HG03558 (cell line): ENCODE measurements at regions not wholly inside any gene's neighbourhood (a gene's known extent, or its start where the extent isn't known, plus 50 kb on each side); places are given as distances from the start of the nearest gene placed in this dataset.
"Not testable (repeated sequence)": the region's sequence is repeated elsewhere in the genome, so short reads cannot be mapped to it uniquely, and the experiment has no call there.

Experiments
- ATAC-seq: cut with Tn5 transposase; IDR thresholded peaks from one replicate; pipeline ENCODE4 v1.9.1; 2021; ENCODE audit warnings: moderate number of reproducible peaks; ENCODE audit not compliant: unreplicated experiment; ENCODE audit errors: extremely low read depth

GRCh38 chr11:37972691-37973090 lies 1374.7 kb upstream of the RAG2 start:
- no peak for ATAC-seq

DNA sequence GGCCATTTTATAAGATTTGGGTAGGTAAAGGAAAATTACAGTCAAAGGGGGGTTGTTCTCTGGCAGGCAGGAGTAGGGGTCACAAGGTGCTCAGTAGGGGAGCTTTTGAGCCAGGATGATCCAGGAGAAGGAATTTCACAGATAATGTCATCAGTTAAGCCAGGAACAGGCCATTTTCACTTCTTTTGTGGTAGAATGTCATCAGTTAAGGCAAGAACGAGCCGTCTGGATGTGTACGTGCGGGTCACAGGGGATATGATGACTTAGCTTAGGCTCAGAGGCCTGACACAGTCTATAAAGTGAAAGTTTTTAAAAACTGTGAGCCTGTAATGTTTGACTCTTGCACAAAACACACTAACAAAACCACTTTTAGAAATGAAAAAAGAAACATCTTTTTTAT lies 1371.3 kb upstream of the RAG2 start:
- not testable (repeated sequence) for ATAC-seq

- no peak for ATAC-seq
These were observed 1370.1 kb upstream of the RAG2 start for GRCh38 chr11:37968148-37968547.

DNA sequence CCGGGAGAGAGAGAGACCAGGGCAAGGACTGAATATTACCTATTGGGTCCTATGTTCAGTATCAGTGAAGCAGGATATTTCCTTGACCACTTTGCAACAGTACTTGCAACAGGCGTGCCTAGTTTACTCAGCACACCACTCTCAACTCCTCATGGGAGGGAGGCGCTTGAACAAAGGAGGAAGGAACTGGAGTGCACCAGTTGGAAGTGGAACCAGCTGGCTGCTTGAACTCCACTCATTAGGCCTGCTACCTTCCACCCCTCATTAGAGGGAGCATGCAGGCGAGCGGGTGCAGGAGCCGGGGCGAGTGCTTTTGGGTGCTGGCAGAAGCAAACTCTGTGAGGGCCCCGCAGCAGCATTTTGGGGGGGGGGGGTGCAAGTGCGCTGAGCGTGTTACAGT lies 1369.6 kb upstream of the RAG2 start:
- no peak for ATAC-seq

DNA sequence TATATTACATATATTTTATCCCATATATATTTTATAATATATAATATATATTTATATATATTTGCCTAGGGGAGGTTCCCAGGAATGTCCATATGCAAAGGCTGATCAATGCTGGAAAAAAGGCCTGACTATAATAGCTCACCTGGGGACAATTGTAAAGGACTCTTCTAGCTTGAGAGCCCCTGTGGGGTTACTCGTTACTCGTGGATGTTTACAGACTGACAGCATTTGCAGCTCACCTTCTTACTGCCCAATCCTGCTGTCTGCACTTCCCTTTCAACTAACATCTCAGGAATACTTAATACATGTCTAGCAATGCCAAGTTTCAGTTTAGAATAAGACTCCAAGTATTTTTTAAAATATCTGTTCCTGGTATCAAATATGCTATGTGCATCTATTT lies 1365.4 kb upstream of the RAG2 start:
- no peak for ATAC-seq

GRCh38 chr11:37957717-37958116 lies 1359.7 kb upstream of the RAG2 start:
- ATAC-seq: no peak

DNA sequence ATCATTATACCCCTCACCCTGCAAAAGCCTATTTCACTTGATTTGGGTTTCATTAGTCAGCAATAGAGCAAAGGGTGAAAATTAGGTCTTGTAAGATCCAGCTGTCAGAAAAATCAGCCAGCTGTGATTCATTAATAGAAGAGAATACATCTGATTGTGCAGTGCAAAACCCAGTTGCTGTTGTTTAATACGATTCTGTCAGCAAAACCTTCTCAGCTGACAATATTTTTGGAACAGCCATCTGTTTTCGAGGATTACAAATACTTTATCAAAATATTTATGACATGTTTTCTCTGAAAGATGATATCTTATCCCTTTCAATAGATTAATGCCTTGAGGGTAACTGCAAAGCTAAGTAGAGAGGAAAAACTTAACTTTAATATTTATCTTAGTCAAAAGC lies 1354.0 kb upstream of the RAG2 start:
- ATAC-seq: no peak

DNA sequence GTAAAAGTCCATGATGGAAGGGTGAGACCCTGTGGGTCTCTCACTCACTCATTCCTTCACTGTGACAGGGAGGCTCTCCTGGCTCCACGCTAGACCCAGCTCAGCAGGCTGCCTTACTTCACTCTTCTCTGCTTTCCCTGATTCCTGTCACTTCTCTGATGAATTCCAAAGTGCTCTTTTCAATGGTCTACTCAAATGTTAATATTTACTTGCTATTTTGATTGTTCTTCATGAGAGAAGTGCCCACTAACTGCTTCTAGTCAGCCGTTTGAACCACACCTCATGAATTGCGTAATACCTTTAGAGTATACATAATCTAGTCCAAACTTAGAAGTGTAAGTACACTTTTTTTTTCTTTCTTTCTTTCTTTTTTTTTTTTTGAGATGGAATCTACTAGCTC lies 1350.2 kb upstream of the RAG2 start:
- ATAC-seq: no peak

DNA sequence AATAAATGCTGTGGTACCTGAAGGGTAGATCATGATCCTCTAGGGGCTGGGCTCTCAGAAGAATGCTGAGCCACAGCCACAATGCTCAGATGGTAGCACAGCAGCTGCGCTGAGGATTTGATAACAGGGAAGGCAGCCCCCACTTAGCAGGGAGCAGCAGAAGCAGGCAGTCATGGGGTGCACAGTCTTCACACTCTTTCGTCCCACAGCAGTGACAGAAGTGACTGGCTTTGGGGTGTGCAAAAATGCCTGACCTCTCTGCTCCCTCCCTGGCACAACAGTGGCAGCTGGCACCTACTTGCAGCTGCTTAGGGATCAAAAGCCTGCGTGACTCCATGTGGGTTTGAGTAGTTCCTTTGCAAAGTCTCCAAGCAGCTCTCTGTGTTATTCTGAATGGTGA lies 1349.8 kb upstream of the RAG2 start:
- ATAC-seq: no peak

DNA sequence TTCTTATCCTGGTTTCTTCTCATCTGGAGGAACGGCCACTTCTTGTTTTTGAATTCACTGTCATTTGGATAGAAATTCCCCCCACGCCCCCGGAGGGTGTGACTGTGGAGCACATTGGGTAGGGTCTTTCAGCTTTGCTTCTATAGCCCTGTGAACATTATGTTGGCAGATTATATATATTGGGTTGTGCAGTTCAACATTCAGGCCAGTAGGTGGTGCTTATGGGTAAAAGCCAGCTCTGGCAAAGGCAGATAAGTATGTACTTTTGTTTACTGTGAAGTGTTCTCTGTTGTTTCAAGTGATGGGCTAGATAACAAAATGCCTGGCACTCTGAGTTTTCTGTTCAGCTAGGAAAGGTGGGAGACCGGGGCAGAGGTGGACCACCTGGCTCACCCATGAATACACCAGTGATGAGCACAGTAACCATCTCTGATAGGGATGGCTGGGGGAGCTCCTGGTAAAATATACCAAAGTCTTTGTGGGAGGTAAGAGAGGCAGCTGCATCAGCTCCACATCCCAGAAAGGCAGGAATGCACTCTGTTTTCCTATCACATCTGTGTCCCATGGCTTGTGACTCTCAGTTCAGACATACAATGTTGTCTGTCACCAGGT lies 1348.2 kb upstream of the RAG2 start:
- ATAC-seq: no peak

DNA sequence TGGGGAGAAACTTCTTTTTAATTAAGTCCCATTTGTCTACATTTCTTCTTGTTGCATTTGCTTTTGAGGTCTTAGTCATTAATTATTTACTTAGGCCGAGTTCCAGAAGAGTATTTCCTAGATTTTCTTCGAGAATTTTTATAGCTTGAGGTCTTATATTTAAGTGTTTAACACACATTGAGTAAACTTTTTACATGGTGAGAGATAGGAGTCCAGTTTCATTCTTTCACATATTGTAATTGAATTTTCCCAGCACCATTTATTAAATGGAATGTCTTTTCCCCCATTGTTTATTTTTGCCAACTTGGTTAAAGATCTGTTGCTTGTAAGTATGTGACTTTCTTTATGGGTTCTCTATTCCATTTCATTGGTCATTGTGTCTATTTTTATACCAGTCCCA lies 1344.0 kb upstream of the RAG2 start:
- no peak for ATAC-seq

DNA sequence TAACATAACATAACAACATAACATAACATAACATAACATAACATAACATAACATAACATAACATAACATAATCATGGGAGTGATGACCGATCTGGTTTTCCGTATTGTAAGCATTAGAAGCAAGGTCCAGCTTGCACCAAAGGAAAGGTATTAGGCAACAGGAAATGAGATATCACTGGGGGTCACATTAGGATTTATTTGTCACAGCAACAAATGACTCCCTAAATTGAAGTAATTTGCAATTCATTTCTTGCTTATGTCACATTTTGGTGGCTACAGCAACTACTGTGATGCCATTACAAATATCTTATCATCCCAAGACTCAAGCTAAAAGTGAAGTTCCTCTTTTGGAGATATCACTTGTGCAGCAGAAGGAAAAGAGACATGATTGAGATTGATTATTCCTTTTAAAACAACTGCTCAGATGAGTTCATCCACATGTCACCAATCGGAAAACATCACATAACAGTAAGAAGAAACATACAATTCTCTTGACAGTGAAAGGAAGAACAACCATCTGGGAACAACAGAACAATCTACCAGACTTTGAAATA lies 1331.1 kb upstream of the RAG2 start:
- ATAC-seq: no peak

DNA sequence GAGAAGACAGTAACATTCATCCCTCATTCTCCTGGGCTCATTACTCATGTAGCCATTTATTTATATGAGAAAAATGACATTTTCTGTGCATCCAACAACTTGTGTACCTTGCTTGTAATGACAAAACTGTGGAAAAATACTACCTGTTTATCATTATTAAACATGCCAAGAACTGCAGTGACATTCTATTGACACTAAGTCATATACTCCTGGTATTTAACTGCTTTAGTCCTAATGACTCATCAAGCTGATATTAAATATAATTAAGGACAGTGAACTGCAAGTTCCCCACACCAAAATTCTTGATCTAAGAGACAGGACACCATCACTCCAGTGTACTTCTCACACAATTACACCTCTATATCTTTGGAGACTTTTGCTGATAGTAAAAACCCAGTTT lies 1328.7 kb upstream of the RAG2 start:
- no peak for ATAC-seq

- ATAC-seq: no peak
These were observed 1318.3 kb upstream of the RAG2 start for GRCh38 chr11:37916331-37916730.

DNA sequence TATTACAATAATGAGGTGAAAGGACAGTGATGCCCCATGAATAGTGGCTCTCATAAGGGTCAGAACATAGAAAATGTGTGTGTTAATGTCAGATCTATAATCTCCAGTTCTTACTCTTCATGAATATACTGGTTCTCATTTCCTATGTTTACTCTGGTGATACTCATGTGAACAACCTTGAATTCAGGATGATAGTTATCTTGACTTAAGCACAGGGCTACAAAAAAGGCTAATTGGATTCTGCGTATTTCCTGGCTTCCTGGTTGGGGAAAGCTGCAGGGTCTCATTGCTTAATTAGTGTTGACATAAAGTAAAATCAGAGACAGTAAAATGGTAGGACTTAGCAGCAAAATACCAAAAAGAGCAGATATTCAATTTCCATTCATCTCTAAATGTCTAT lies 1316.8 kb upstream of the RAG2 start:
- ATAC-seq: no peak

GRCh38 chr11:37908219-37908548 lies 1310.1 kb upstream of the RAG2 start:
- ATAC-seq: no peak

GRCh38 chr11:37907436-37908218 lies 1309.6 kb upstream of the RAG2 start:
- ATAC-seq: no peak

- no peak for ATAC-seq
These were observed 1307.8 kb upstream of the RAG2 start for GRCh38 chr11:37905707-37906417.

DNA sequence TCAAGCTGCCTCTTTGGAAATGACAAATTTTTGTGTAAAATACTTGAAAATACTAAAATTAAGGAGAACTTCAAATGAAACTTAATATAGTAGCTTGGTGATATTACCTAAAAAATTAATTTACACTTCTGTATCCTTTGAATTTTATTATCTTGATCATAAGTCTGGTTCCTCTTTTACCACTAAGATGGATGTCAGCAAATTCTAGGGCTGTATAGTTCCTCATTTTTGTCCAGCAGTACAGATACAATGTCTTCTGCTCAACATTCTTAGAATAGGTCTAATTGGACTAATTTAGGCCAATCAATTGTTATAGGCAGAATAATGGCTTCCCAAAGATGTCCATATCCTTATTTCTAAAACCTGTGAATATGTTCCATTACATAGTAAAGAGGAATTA lies 1298.0 kb upstream of the RAG2 start:
- ATAC-seq: no peak

- ATAC-seq: no peak
These were observed 1283.7 kb upstream of the RAG2 start for GRCh38 chr11:37881741-37882140.

- ATAC-seq: no peak
These were observed 1263.6 kb upstream of the RAG2 start for GRCh38 chr11:37861671-37862070.
